HG03354 (cell line): ENCODE measurements at regions not wholly inside any gene's neighbourhood (a gene's known extent, or its start where the extent isn't known, plus 50 kb on each side); places are given as distances from the start of the nearest gene placed in this dataset.

Experiments used
- ATAC-seq: cut with Tn5 transposase; IDR thresholded peaks from one replicate; pipeline ENCODE4 v1.9.1; 2021; ENCODE audit warnings: mild to moderate bottlenecking; ENCODE audit not compliant: unreplicated experiment, poor library complexity, severe bottlenecking

DNA sequence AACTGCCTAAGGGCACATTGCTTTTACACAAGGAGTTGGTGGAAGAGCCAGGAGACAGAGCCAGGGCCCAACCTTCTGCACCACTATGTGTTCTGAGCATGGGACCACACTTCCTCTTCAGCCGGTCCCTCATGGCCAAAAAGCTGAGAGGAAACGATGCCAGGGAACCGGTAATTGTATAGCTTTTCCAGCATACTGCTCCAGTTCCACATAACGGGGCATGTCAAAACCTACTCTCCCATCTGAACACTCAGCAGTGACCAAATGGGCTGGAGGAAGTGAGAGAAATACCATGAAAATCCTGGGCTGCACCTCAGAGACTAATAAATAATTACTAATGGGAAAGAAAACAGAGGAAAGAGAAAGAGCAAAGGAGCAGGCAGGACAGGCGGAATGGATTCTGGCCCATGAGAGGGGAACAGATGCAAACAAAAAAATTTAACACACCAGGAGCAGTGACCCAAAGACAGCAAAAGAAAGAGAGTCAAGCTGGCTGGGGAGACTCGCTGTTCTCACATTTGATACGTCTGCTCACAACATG lies 52.0 kb upstream of the BMP2 start:
- no peak for ATAC-seq

DNA sequence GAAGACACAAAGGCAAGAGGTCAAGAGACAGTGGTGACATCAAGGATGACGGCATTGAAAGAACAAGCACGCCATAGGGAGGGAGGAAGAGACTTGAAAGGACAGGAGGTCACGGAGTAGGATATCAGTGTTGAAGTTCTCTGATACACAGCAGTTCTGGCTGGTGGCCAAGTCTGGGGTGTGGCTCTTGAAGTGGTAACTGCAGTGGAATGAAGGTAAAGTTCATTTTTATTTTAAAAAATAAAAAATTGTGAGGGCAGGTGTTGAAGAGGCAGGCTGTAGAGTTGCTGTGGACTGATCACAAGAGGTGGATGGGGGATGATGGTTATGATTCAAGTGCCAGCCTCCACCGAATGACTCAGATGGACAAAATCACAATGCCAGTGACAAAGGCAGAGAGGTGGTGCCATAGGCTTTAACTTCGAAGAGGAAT lies 53.2 kb upstream of the BMP2 start:
- ATAC-seq, result no peak

DNA sequence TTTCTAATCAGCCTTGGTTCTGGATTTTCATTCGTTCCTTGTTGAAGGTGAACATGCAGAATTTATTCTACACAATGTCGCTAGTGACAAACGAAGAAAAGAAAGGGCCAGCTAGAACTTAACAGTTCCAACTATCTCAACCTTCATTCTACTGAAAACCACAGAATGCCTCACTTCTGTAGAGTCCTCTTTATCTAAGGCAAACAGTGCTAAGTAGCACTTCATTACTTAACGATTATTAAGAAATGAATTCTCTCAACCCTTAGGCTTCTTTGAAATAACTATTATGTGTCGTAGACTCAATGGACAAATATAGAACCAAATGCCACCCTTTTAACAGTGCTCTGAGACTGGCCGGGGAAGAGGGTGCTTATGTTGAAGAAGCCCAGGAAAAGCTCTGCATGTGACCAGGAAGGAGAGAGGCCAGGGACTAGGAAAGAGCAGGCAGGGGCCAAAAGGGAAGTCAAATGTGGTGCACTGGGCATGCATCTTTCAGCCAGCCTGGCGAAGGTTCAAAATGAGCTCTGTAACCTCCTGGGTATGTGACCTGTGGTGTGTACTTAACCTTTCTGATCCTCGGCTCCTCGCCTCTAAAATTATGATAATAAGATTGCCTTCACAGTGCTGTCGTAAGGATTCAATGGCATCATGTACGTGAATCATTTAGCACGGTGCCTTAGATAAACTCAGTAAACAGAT lies 55.4 kb upstream of the BMP2 start:
- no peak for ATAC-seq

DNA sequence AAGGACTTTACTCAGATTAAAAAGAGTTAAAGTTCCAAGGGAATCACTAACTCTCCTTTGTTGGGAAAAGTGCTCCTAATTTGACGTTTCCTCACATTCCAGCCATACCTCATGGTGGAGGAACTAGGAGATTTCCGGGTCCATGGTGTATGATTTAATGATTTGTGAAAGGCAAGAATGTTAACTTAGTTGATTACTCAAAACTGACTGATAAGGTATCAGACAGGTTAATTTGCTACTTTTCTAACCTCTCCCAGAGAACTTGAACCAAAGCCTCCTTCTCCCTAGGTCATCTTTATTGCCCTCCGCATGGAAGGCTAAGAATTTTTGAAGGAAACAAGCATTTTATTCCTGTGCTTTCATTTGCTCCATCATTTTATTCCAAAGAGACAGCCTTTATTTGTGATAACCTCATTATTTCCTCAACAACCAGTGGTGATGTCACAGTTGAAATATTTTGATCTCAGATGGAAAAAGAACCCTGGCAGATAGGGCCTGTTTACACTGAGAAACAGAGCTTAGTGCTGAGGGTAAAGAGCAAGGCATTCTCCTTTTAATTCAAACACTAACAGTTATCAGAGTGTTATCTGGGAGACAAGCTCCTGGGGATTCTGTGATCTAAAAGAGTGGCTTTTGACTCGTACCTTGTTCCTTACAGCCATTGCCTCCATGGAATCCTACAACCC lies 57.4 kb upstream of the BMP2 start:
- ATAC-seq, result no peak

DNA sequence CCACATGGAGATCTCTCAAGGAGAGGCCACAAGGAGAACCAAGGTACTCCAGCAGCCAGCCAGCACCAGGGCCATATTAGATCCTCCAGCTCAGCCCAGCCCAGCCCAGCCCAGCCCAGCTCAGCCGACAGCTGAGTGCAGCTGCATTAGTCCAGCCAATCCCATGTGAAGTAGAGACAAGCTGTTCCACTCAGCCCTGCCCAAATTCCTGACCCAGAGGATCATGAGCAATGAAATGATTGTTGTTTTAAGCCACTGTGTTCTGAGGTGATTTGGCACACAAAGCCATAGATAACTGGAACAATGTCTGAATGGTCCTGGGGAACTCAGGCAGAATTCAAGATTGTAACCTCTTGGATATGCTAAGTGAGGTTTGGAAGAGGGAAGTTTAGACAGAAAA lies 59.5 kb upstream of the BMP2 start:
- ATAC-seq, result no peak

DNA sequence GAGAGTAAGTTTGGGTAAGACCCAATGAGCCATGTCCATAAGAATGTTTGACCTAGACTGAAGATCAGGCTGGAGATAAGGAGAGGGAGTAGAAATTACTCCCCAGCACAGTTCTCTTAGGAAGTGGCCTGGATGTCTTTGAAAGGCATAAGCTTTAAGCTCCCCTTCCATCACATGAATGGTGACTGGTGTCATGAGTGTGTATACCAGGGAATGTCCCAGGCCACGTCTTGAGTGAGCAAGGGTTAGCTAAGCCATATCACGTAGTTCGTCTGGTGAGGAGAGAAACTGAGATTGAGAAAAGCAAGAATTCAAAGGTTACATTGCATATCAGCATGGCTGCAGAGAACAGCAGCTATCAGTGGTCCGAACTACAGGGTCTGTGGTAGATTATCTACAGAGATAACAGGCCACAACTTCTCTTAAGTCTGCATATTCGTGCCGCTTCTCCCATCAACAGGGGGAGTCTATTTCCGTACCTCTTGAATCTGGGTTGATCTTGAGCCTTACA lies 60.1 kb upstream of the BMP2 start:
- ATAC-seq, result no peak

DNA sequence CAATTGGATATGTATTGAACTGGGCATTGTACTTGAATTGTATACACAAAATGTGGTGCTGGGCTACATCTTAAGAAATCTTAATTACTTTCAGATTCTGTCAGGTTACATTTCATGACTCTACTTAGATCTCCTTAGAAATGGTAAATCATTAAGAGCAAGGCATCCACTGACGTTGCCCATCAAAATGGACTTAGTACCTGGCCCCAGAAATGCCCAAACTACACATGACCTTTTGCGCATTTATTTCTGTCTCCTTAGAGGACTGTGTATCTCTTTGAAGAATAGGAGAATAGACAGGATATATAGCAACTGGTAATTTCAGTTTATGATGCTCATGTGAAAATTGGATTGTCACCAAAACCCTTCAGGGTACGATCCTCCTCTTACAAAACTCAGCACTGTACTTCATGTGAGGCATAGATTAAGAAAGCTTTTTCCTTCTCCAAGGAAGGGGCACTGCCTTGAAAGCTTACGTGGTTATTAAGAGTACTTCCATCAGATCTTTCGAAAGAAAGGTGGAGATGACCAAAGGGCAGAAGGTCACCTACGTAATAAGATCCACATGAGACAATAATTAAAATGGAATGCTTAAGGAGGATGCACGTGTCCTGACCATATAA lies 61.4 kb upstream of the BMP2 start:
- ATAC-seq, result no peak

DNA sequence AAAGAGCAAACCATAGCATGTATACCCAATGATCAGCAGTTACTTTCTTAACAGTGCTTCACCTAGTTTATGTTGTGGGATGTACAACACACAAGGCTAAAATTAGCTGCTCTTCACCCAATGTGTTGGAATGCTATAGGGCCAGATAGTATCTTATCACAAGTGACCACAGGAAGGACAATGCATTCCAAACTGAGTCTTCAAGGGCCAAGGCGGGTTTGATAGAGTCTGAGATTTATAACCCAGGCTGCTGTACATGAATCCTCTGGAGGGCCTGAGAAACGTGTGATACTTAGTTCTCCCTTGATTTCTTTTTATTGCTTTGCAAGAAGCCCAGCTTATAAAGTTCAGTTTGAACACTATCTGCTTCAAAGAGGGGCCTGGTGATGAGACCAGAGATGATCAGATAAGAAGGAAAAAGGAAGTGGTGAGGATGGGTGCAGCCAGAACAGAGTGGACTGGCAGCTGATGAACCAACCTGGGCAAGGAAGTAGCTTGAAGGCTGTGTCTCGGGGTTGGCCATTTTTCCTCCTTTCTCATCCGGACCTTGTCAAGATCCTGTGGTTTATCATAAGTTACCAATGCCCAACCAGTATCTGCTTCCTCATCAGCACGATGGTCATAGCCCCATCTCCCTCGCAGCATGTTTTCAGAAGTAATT lies 62.2 kb upstream of the BMP2 start:
- ATAC-seq, result no peak

DNA sequence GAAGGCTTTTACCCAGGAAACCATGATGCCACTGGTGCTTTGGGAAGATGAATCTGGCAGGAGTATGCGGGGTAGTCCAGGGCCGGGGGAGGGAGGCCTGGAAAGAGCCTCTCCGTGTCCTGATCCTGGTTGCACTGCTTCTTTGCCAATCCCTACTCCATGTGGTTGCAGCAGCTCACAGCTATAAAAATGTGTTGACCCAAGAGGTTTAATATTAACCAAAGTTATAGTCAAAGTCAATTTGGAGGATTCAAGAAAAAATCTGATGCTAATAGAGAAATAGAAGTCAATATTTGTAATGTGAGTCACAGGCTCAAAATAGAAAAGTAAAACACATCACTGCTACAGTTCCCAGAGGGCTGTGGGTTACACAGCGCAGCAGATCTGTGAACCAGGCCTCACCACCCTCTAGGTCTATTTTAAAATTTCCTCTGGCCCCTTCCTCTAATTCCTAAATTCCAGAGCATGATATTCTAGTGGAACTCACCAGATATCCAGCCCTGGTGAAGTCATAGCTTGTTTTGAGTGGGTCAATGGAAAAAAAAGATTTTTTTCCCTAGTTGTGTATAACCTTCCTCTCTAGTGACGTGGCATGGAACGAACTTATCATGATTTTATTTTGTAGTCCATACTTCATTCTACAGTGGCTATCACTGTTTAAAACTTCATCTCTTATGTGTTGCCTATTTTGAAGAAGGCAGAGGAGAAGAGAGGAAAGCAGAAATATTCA lies 63.2 kb upstream of the BMP2 start:
- peak; percentile 33 for ATAC-seq

DNA sequence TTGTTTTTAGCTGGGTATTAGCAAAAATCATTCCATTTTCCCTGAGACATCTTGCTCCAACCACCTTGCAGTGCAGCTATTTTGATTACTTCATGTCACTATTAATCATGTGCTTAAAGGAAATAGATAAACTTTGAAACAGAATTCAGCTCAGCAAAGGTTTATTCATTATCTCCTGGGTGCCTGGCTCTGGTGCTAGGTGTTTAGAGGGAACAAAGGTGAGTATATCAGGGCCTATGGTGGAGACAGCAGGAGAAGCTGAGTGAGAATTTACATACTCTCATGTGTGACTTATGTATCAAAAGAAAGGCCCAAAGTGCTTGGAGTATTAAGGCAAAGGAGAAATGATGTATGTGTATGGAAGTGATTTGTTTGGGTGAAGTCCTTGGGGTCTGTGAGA lies 63.8 kb upstream of the BMP2 start:
- no peak for ATAC-seq

DNA sequence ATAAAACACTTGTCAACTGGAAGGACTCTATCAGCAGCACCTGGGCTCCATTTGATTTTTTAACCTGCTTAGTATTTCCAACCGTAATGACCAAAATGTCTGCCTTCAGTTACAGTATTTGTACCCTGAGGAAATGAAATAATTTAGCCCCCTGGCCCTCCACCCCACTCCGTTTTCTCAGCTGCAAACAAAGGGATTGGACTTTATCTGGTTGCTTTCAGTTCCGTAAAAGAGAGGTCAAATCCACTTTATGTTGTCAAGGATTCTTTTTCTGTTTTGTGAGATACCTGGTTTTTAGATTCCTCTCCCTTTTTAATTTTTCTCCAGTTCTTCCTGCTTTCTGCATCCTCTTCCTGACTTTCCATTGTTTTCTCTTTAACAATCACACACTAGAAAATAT lies 64.4 kb upstream of the BMP2 start:
- ATAC-seq, result no peak

DNA sequence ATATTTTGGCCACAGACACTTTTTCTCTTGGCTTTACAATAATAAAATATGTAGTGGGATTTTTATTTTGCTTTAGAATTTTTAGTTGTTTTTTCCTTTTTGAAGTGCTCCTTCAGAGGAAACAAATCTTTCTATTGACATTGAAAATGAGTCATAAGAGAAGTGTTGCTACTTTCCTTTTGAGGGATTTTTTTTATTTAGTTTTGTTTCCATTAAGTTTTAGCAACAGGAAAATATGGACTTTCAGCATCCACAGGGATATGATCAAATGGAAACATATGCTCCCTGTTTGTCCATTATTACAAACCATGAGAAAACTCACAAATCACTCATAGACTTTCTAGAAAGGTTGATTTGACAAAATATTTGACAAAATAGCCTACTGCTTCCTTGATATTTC lies 65.3 kb upstream of the BMP2 start:
- ATAC-seq, result no peak

DNA sequence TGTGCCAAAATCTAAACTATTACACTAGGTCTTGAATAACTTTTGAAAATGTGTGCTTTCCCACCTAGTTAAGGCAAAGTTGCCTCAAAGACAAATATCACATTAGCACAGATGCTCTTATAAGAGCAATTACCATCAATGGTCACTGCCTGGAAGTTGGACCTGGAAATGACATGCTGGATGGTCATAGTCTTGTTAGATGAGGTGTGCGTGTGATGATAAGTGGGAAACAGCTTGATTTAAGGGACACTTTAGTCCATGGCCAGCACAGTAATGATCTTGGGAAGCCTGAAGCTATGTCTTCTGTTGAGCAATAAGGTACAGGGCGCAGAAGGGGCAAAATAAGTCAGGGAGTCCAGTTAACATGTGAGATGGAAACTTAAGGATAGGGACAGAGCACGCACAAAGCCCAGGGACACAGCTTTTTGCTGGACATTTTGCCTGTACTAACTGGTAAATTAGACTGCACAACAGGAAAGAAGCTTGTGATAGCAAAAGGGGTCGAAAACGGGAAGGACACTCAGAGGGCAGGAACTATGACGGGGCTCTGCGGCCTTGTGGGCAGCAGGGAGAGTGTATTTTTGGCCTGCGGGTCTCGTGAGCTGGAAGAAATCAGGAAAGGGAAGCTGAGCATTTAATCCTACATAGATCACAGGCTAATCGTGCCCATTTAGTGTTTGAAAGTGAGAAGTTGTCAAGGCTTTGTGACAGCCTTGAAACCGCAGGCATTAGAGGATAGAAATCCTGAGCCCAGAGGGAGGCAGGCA lies 66.7 kb upstream of the BMP2 start:
- ATAC-seq, result no peak

DNA sequence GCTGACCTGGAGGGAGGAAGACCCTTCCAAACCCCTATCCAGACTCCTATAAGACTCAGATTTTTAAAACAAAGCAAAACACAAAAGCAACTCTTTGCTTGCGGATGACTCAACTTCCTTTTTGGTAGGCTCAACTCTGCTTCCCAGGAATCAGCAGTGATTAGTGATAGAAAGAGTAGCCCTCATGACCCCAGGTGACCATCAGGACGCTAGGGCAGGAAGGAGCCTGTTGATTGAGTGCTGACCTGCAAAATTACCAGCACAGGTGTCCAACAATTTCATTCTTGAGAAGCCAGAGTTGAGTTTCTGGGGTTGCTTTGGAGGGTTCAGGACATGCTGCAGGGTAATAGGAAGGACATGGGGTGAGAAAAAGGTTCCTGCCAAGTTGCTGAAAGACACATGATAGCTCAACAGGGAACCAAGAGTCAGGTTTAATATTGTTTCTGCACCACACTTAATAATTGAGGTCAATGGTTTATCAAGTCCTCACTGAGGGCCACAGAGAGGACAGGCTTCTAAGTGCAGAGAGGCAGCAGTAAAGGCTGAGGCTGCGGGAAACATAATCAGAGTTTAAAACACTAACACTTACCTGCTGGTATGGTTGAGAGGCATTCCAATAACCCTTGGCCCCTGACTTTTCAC lies 67.4 kb upstream of the BMP2 start:
- no peak for ATAC-seq

DNA sequence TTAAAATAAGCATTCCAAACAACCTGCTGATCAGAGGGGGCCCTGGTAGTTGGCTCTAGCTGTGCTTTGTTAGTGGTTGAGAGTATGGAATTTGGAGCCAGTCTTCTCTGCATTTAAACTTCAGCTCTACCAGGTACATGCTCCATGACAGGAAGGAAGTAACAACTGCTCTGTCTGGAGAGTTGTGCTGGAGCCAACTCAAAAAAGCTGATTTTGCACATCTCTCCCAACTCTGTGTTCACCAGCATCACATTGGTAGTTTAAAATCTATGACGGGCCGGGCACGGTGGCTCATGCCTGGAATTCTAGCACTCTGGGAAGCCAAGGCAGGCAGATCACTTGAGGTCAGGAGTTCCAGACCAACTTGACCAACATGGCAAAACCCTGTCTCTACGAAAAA lies 68.8 kb upstream of the BMP2 start:
- ATAC-seq, result no peak

DNA sequence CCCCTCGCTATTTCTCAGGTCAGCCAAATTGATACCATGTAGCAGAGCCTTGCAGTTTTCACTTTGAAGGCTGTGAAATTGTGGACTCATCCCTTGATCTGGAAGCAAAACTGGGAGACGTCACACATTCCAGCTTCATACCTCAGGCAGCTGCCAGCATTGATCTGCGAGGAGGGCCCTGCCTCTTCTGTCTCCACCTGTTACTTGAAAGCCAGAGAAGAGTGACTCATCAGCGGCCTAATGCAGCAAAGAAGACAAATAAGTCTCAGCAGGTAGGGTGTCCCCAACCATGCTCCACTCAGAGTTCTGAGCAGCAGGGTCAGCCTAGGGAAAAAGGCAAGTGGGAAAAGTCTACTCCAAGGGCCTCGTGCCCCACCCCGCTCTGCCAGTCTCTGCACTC lies 69.4 kb upstream of the BMP2 start:
- ATAC-seq, result no peak

DNA sequence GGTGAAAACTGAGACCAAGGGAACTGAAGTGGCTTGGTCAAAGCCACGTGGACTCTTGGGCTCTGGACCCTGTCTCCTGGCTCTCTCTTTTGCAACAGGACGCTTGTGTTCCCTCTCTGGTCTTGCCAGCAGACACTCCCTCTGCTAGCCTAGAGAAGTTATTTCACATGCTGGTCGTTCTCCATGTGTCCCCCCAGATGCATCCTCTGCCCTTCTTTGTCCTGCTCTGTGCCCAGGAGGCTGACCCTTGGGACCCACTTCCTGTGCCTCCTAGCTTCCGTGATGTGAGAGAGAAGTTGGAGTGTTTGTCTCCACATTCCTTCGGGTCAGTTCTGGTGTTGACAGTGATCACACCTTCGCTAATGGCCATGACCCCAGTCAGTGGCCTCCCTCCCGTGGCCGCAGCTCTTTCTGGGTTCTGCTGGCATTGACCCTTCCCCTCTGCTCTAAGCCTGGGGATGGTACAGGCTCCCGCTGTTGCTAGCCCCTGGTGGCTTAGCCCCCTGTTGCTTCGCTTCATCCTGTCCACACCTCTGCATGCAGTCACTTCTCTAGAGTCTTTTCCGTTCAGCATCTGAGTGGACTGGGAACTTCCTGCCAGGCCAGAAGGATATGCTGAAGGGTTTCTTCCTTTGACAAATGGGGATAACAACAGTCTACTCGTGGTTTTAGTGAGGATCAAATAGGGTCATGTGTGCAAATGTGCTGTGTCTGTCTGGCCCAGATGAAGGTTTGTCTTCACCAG lies 70.1 kb upstream of the BMP2 start:
- ATAC-seq, result no peak

DNA sequence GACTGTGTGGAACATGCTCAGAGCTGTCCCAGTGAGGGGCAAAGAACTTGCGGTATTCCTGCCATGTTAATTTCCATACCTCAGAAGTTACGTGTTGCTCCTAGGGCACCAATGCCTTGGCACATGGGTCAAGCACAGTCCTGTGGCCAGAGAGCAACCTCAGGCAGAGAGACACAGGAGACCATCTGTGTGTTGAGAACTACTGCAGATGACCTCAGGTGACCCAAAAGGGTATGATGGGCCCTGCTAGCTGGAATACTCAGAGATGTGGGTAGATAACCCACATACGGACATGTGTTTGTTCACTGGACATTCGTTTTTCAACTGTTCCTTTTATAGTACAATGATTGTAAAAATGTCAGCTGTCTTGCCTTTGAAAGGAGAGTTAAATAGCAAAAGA lies 71.5 kb upstream of the BMP2 start:
- no peak for ATAC-seq
